OCI-LY1 (cell line): ENCODE measurements at regions not wholly inside any gene's neighbourhood (a gene's known extent, or its start where the extent isn't known, plus 50 kb on each side); places are given as distances from the start of the nearest gene placed in this dataset.

ENCODE experiments used
- EZH2 ChIP-seq: fragments of 200-600 bp; sonication (generic), shearing (Covaris generic); IDR thresholded peaks from 2 replicates; pipeline ENCODE4 v1.8.0; 2017; ENCODE audit warnings: borderline replicate concordance, mixed run types, mild to moderate bottlenecking, antibody characterized with exemption, low read length, moderate library complexity, mixed read lengths
- TF ChIP-seq, protein P1 (sequence below): fragments of 200-600 bp; sonication (generic), shearing (Covaris generic); IDR thresholded peaks from 2 replicates; pipeline ENCODE4 v1.5.1; 2017; ENCODE audit warnings: mild to moderate bottlenecking, antibody characterized with exemption, low read length, moderate library complexity, mixed read lengths

DNA sequence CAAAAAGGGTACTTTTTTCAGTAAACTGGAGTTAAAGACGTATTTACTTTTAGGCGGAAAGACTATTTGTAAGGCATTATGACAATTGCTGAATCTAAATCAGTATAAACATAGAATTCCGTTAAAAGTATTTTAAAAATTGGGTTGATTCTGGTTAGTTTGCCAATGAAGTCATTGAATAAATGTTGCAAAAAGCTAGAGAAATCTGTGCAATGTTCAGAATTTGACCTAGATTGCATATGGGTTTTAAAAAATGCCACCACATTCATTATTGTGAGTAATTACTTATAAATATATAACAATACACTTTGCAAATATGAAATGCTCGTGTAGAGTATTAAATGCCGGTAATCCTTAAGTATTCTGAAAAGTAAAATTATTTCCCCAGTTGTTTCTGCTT lies 116.5 kb upstream of the EEF1E1 start:
- TF ChIP-seq, protein P1, sequence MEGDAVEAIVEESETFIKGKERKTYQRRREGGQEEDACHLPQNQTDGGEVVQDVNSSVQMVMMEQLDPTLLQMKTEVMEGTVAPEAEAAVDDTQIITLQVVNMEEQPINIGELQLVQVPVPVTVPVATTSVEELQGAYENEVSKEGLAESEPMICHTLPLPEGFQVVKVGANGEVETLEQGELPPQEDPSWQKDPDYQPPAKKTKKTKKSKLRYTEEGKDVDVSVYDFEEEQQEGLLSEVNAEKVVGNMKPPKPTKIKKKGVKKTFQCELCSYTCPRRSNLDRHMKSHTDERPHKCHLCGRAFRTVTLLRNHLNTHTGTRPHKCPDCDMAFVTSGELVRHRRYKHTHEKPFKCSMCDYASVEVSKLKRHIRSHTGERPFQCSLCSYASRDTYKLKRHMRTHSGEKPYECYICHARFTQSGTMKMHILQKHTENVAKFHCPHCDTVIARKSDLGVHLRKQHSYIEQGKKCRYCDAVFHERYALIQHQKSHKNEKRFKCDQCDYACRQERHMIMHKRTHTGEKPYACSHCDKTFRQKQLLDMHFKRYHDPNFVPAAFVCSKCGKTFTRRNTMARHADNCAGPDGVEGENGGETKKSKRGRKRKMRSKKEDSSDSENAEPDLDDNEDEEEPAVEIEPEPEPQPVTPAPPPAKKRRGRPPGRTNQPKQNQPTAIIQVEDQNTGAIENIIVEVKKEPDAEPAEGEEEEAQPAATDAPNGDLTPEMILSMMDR: no peak
- no peak for TF ChIP-seq EZH2
